BJ (cell line): ENCODE measurements at regions not wholly inside any gene's neighbourhood (a gene's known extent, or its start where the extent isn't known, plus 50 kb on each side); places are given as distances from the start of the nearest gene placed in this dataset.

Experiments used
- CTCF ChIA-PET: fragments of 350-600 bp; formaldehyde crosslinking; extraction: SDS; loops from one replicate; lab custom pipeline; 2021; ENCODE audit warnings: antibody characterized with exemption, inconsistent platforms; lab: Yijun Ruan, JAX
- POLR2A ChIA-PET: fragments of 300-600 bp; sonication (Branson Sonifier 250); formaldehyde crosslinking; extraction: SDS; loops from one replicate; lab custom pipeline; 2021; ENCODE audit warnings: antibody characterized with exemption; lab: Charles Lee
- DNase-seq: peaks from one replicate; pipeline ENCODE4 v3.0.0-alpha.2; 2011; ENCODE audit warnings: low read depth
- H3K27me3 ChIP-seq: 2 replicates; pipeline ENCODE4 v1.6.0; 2011; ENCODE audit warnings: low read length; ENCODE audit not compliant: control insufficient read depth, insufficient read depth
- H3K36me3 ChIP-seq: 2 replicates; pipeline ENCODE4 v1.5.1; 2011; ENCODE audit warnings: low read length; ENCODE audit not compliant: control insufficient read depth, insufficient read depth
- H3K4me3 ChIP-seq: 2 replicates; pipeline ENCODE4 v1.5.1; 2011; ENCODE audit warnings: low read depth, mild to moderate bottlenecking, control low read depth, low read length
- TF ChIP-seq, protein P1 (sequence below): IDR thresholded peaks from 2 replicates; pipeline ENCODE4 v1.5.1; 2011; ENCODE audit warnings: low read depth, mild to moderate bottlenecking, control low read depth, inconsistent platforms, low read length, moderate library complexity; ENCODE audit not compliant: insufficient read depth

DNA sequence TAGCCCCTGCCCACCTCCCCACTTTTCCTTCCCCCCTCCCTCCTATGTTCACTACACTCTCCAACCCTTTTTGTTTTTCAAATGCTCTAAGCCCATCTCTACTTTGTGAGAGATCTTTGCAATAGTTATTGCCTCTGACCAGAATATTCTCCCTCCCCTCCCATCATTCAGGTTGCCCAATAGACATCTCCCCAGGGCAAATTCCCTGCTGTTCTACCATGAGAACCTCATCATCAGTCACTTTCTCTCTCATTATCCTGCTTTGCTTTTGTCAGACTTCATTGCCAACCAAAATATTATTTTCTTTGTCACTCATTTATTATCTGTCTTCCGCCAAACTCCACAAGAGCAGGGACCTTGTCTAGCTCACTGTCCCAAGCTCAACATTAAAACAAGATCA is 268.2 kb upstream of the PPARGC1A start:
- POLR2A ChIA-PET = no interaction called here
- TF ChIP-seq, protein P1, sequence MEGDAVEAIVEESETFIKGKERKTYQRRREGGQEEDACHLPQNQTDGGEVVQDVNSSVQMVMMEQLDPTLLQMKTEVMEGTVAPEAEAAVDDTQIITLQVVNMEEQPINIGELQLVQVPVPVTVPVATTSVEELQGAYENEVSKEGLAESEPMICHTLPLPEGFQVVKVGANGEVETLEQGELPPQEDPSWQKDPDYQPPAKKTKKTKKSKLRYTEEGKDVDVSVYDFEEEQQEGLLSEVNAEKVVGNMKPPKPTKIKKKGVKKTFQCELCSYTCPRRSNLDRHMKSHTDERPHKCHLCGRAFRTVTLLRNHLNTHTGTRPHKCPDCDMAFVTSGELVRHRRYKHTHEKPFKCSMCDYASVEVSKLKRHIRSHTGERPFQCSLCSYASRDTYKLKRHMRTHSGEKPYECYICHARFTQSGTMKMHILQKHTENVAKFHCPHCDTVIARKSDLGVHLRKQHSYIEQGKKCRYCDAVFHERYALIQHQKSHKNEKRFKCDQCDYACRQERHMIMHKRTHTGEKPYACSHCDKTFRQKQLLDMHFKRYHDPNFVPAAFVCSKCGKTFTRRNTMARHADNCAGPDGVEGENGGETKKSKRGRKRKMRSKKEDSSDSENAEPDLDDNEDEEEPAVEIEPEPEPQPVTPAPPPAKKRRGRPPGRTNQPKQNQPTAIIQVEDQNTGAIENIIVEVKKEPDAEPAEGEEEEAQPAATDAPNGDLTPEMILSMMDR = no peak
- no peaks in the 10 kb centered on the region for H3K27me3 ChIP-seq
- H3K4me3 ChIP-seq = no peak overlapping the region
- CTCF ChIA-PET = no interaction called here
- H3K36me3 ChIP-seq = no peaks in the 10 kb centered on the region
- DNase-seq = no peak

DNA sequence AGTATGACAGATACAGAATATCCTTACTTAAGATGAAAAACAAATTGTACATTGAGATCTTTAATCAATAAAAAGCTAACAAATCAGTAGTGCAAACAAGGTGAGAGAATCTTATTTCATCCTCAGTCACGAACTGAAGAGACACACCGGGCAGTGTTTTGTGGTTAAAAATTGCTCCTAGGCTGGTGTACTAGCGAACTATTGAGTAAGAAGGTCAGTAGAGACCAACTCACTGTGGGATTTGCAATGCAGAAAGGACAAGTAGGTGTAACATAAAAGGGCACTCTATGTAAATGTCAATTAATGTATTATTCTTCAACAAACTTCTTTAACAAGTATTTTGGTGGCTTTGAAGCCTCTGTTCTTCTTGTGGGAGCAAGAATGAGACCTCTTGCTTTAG is 260.2 kb upstream of the PPARGC1A start:
- H3K27me3 ChIP-seq = no peaks in the 10 kb centered on the region; the same call in none of the 2 replicates
- H3K36me3 ChIP-seq = no peaks in the 10 kb centered on the region
- CTCF ChIA-PET = no interaction called here
- TF ChIP-seq, protein P1 = no peak
- H3K4me3 ChIP-seq = no peak overlapping the region
- POLR2A ChIA-PET = no interaction called here
- no peak for DNase-seq

DNA sequence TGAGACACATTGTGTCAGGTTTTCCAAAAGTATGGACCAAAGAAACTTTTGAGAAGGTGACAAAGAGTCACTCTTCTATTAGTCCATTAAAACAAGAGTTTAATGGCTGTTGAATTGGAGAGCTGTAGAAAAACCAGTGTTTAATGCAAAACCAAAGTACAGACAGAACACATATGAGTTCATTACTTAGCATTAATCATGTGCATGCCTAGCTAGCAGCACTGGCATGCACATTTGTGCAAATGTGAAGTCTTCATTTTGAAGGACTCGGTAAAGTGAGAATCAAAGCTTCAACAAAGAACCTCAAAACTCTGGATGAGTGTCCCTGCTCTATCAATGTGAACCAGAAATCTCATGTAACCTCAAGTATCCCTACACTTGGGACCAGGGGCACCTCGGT is 256.3 kb upstream of the PPARGC1A start:
- no peak overlapping the region for H3K4me3 ChIP-seq
- ChIA-PET CTCF (no interaction called here), POLR2A (no interaction called here)

DNA sequence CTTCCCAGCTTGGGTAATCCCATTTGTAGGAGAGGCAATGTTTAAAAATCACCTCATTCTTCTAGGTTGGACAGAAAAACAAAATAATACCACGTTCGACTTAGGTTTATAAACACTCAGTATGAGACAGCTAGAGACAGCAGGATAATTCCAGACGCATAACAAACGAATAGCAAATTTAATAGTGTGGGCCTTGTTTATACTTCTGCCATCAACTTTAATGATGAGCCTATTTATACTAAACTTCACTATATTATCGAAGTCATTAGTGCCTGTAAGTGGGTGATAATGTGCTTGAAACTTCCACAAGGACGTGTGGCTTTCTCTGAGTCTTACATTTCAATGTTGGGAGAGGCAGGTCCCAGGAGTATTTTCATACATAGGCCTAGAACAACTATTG is 255.7 kb upstream of the PPARGC1A start:
- H3K27me3 ChIP-seq = no peaks in the 10 kb centered on the region
- DNase-seq = no peak
- ChIA-PET POLR2A (no interaction called here), CTCF (no interaction called here)
- no peak overlapping the region for H3K4me3 ChIP-seq
- TF ChIP-seq, protein P1 = no peak
- H3K36me3 ChIP-seq = no peaks in the 10 kb centered on the region

More for the DNA sequence above, 256.3 kb upstream of the PPARGC1A start:
- TF ChIP-seq, protein P1 = no peak
- Histone ChIP-seq H3K27me3 (no peaks in the 10 kb centered on the region; the same call in none of the 2 replicates), H3K36me3 (no peaks in the 10 kb centered on the region)
- no peak for DNase-seq

DNA sequence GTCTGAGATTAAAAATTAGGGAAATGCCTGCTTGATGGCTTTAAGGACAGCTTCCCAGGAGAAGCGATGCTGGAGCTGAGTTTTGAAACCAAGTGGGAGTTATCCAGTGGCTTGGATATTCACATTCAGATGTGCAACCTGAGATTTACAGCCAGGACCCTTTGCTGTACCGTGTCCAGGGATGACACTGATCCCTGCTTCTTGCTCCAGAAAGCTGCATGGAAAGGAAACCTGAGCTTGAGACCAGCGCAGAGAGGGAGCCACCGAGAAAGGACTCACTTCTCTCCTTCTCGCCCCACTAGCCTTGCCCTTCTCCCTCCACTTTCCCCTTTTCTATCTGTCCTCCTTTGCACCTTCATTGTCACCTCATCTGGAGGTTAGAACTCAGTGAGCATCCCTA is 254.5 kb upstream of the PPARGC1A start:
- TF ChIP-seq, protein P1 = no peak
- ChIA-PET CTCF (interaction anchor here (0.6 kb wide), 1 partner anchor 278 kb away, joined by 3 read pairs; no protein-coding TSS in a partner anchor), POLR2A (interaction anchor here (0.6 kb wide), 2 partner anchors 103 to 163 kb away, joined by 4 to 9 read pairs; no protein-coding TSS in a partner anchor)
- H3K27me3 ChIP-seq = no peaks in the 10 kb centered on the region
- H3K36me3 ChIP-seq = no peaks in the 10 kb centered on the region
- H3K4me3 ChIP-seq = no peak overlapping the region
- DNase-seq = no peak
